Neuronal stem cell (in vitro differentiated cells): ENCODE measurements at regions not wholly inside any gene's neighbourhood (a gene's known extent, or its start where the extent isn't known, plus 50 kb on each side); places are given as distances from the start of the nearest gene placed in this dataset.
A peak's percentile ranks its signal among the peaks of the same experiment; 100 is the strongest.

Experiments used
- DNase-seq: peaks from one replicate; pipeline ENCODE4 v3.0.0-alpha.2; 2013; ENCODE audit warnings: low spot score
- H2AFZ ChIP-seq: one replicate; pipeline ENCODE4 v1.6.1; 2013; ENCODE audit warnings: mild to moderate bottlenecking, low read length, inconsistent platforms
- H2AK5ac ChIP-seq: 2 replicates; pipeline ENCODE4 v1.6.1; 2013; ENCODE audit warnings: low read depth, mild to moderate bottlenecking, inconsistent platforms, low read length, moderate library complexity, mixed read lengths
- H2BK120ac ChIP-seq: 2 replicates; pipeline ENCODE4 v1.6.1; 2013; ENCODE audit warnings: low read depth, mild to moderate bottlenecking, inconsistent platforms, low read length, moderate library complexity, mixed read lengths
- H2BK12ac ChIP-seq: one replicate; pipeline ENCODE4 v1.6.1; 2013; ENCODE audit warnings: low read length, inconsistent platforms
- H2BK15ac ChIP-seq: 2 replicates; pipeline ENCODE4 v1.6.1; 2013; ENCODE audit warnings: mild to moderate bottlenecking, low read length, inconsistent platforms, mixed read lengths
- H2BK5ac ChIP-seq: one replicate; pipeline ENCODE4 v1.6.1; 2013; ENCODE audit warnings: inconsistent platforms, mild to moderate bottlenecking, low read length, moderate library complexity
- H3K14ac ChIP-seq: one replicate; pipeline ENCODE4 v1.6.1; 2013; ENCODE audit warnings: low read length, inconsistent platforms
- H3K18ac ChIP-seq: 2 replicates; pipeline ENCODE4 v1.6.1; 2013; ENCODE audit warnings: low read length, inconsistent platforms
- H3K23ac ChIP-seq: 2 replicates; pipeline ENCODE4 v1.6.1; 2013; ENCODE audit warnings: low read depth, mild to moderate bottlenecking, mixed read lengths, low read length, inconsistent platforms; ENCODE audit not compliant: poor library complexity
- H3K27ac ChIP-seq: replicated peaks from 3 replicates; pipeline ENCODE4 v1.5.1; 2013; ENCODE audit warnings: low read length, inconsistent platforms
- H3K27me3 ChIP-seq, 3 experiments: 2 replicates each; pipeline ENCODE4 v1.6.1; 2013; ENCODE audit warnings: low read length in 3 of 3, mild to moderate bottlenecking in 2 of 3, inconsistent platforms in 1 of 3, low read depth in 1 of 3, mixed read lengths in 1 of 3, moderate library complexity in 1 of 3; ENCODE audit not compliant: control insufficient read depth in 3 of 3, insufficient read depth in 3 of 3
- H3K36me3 ChIP-seq, 2 donors: replicated peaks in 1 of 2; 2 replicates each; pipeline ENCODE4 v1.6.1; 2013; ENCODE audit warnings: low read length in 2 of 2; ENCODE audit not compliant: control insufficient read depth in 2 of 2, insufficient read depth in 2 of 2
- H3K4ac ChIP-seq: 2 replicates; pipeline ENCODE4 v1.6.1; 2013; ENCODE audit warnings: inconsistent platforms, mild to moderate bottlenecking, low read length, moderate library complexity
- H3K4me1 ChIP-seq, 2 donors: 1 replicate in 1 of 2; 2 replicates in 1 of 2; pipeline ENCODE4 v1.6.1; 2013; ENCODE audit warnings: low read length in 2 of 2, low read depth in 1 of 2; ENCODE audit not compliant: control insufficient read depth in 2 of 2, insufficient read depth in 1 of 2
- H3K4me2 ChIP-seq: one replicate; pipeline ENCODE4 v1.6.1; 2013; ENCODE audit warnings: mild to moderate bottlenecking, low read length, inconsistent platforms; ENCODE audit not compliant: insufficient read depth, poor library complexity, severe bottlenecking
- H3K4me3 ChIP-seq, 2 donors: 2 replicates each; pipeline ENCODE4 v1.5.1; 2013; ENCODE audit warnings: low read length in 2 of 2, mild to moderate bottlenecking in 2 of 2, inconsistent platforms in 1 of 2, moderate library complexity in 1 of 2
- H3K79me1 ChIP-seq: one replicate; pipeline ENCODE4 v1.6.1; 2013; ENCODE audit warnings: low read depth, mild to moderate bottlenecking, inconsistent platforms, low read length, moderate library complexity
- H3K9ac ChIP-seq: one replicate; pipeline ENCODE4 v1.6.1; 2013; ENCODE audit warnings: mild to moderate bottlenecking, low read depth, low read length, inconsistent platforms; ENCODE audit not compliant: poor library complexity
- H3K9me3 ChIP-seq, 2 donors: replicated peaks in 1 of 2; 2 replicates each; pipeline versions ENCODE3 to v1.6.1; 2013; ENCODE audit warnings: low read length in 2 of 2, mild to moderate bottlenecking in 2 of 2, inconsistent platforms in 1 of 2, low read depth in 1 of 2, mixed read lengths in 1 of 2, moderate library complexity in 1 of 2; ENCODE audit not compliant: control insufficient read depth in 2 of 2, insufficient read depth in 1 of 2
- H4K8ac ChIP-seq: one replicate; pipeline ENCODE4 v1.6.1; 2013; ENCODE audit warnings: low read depth, mild to moderate bottlenecking, inconsistent platforms, low read length, moderate library complexity
- H4K91ac ChIP-seq: one replicate; pipeline ENCODE4 v1.6.1; 2013; ENCODE audit warnings: low read length, low read depth, mild to moderate bottlenecking, inconsistent platforms; ENCODE audit not compliant: poor library complexity
- WGBS, 2 donors: extraction: QIAGEN DNeasy Blood & Tissue Kit; methylation state at CpG; one replicate each; pipeline ENCODE4 v1.1.7; 2013; ENCODE audit warnings: missing lambda C conversion rate in 2 of 2, mixed read lengths in 1 of 2; ENCODE audit not compliant: insufficient read length in 2 of 2, insufficient replicate concordance in 1 of 2; ENCODE audit errors: extremely low coverage in 2 of 2; 5-methylcytosine and 5-hydroxymethylcytosine counted together

DNA sequence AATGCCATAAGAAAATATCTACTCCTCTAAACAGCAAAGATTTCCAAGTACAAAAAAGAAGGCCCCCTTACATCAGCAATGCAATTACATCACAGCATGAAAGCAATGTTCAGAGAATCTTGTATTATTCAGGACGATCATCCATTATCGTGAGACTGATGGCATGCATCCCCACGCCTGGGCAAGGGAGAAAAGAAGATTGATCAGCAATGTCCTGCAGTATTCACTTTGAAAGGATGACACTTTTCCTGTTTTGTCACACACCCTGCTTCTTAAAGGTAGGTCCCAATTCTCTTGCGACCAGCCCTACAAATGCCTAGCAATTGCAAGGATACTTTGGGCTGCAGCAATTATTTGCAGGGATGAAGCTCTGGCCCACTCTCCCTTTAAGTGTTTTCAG, 108.7 kb downstream of the TOMM20 start:
- Histone ChIP-seq H4K8ac (no peak overlapping the region), H2AK5ac (no peak overlapping the region), H2BK120ac (no peak overlapping the region), H2BK5ac (no peak overlapping the region), H3K23ac (no peak overlapping the region), H3K18ac (no peak overlapping the region), H3K4me3 (no peak overlapping the region), H3K4ac (no peak overlapping the region), H3K36me3 (no peaks in the 10 kb centered on the region), H3K9me3 (peaks cover 0 to 14% of the 10 kb centered on the region in 2 donors), H3K27me3 (no peaks in the 10 kb centered on the region), H3K4me1 (peaks cover 13 to 24% of the 10 kb centered on the region in 2 donors), H3K14ac (no peak overlapping the region), H3K9ac (no peak overlapping the region), H3K27ac (no peak overlapping the region), H3K4me2 (no peak overlapping the region), H3K79me1 (no peaks in the 10 kb centered on the region), H2BK12ac (no peak overlapping the region), H4K91ac (no peak overlapping the region), H2BK15ac (no peak overlapping the region), H2AFZ (no peak overlapping the region)
- no CpG with 5 or more reads among the region's 4 CpGs for WGBS, 2 donors
- DNase-seq, result no peak

GRCh38 chr1:235019471-235019870, 109.2 kb downstream of the TOMM20 start:
- no peak overlapping the region for H2BK5ac ChIP-seq
- H3K4me1 ChIP-seq, result peaks cover 11 to 20% of the 10 kb centered on the region in 2 donors
- WGBS, 2 donors, result no CpG with 5 or more reads among the region's 3 CpGs
- no peak overlapping the region for H2AK5ac ChIP-seq
- H3K9ac ChIP-seq, result no peak overlapping the region
- H4K8ac ChIP-seq, result no peak overlapping the region
- no peak overlapping the region for H2BK12ac ChIP-seq
- H3K27ac ChIP-seq, result no peak overlapping the region
- H3K79me1 ChIP-seq, result no peaks in the 10 kb centered on the region
- no peaks in the 10 kb centered on the region for H3K27me3 ChIP-seq
- H3K18ac ChIP-seq, result no peak overlapping the region
- H3K14ac ChIP-seq, result no peak overlapping the region
- peak overlapping the region; percentile 18 for H2AFZ ChIP-seq
- no peak overlapping the region for H2BK120ac ChIP-seq
- no peak overlapping the region for H3K4ac ChIP-seq
- H3K36me3 ChIP-seq, result no peaks in the 10 kb centered on the region
- peaks cover 0 to 14% of the 10 kb centered on the region in 2 donors for H3K9me3 ChIP-seq
- no peak overlapping the region for H3K4me2 ChIP-seq
- H4K91ac ChIP-seq, result no peak overlapping the region
- H3K4me3 ChIP-seq, result no peak overlapping the region
- no peak overlapping the region for H3K23ac ChIP-seq
- DNase-seq, result no peak
- no peak overlapping the region for H2BK15ac ChIP-seq

DNA sequence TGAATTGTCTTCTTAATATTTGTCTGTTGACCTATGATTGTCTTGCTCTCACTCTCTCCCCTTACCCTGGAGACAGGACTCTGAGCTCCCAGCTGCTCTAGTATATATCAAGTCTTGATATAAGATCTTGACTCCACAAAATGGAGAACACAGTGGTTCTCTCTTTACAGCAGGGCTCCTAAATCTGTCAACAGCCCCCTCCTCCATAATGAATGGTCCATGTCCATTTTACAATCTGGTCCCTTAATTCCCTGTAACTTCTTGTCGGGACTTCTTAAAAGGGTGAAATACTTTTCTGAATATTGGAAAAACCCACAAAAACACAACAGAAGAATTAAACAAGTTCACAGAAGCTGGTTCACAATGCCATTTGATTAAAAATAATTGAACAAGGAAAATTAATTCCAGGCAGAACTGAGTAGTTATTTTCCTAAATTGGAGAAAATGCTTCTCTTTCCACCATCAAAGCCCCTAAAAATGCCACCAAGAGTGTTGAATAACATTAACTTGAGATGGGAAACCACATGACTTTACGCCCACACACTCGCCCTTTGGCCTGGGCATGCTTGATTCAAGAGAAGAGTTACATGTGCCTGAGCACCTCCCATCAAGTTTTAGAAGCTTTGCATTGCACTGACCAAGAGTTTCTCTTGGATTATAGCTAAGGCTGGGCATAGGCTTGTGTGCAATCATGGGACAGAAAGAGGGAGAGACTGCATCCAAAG, 109.8 kb downstream of the TOMM20 start:
- Histone ChIP-seq H4K91ac (no peak overlapping the region), H3K14ac (no peak overlapping the region), H2BK15ac (no peak overlapping the region), H3K36me3 (no peaks in the 10 kb centered on the region), H4K8ac (no peak overlapping the region), H3K9ac (no peak overlapping the region), H3K18ac (no peak overlapping the region), H3K4me1 (peaks cover 11 to 20% of the 10 kb centered on the region in 2 donors), H3K4me3 (no peak overlapping the region), H2AK5ac (no peak overlapping the region), H3K79me1 (no peaks in the 10 kb centered on the region), H3K23ac (no peak overlapping the region), H3K9me3 (peaks cover 0 to 14% of the 10 kb centered on the region in 2 donors), H2BK12ac (no peak overlapping the region), H3K4ac (no peak overlapping the region), H3K27ac (no peak overlapping the region), H2AFZ (peak overlapping the region; percentile 18), H3K27me3 (no peaks in the 10 kb centered on the region), H3K4me2 (no peak overlapping the region), H2BK5ac (no peak overlapping the region), H2BK120ac (no peak overlapping the region)
- WGBS, 2 donors, result no CpG with 5 or more reads among the region's 3 CpGs
- no peak for DNase-seq

- H4K91ac ChIP-seq, result no peak overlapping the region
- H2BK15ac ChIP-seq, result no peak overlapping the region
- DNase-seq, result no peak
- WGBS, 2 donors, result no CpG with 5 or more reads among the region's 3 CpGs
- H3K18ac ChIP-seq, result no peak overlapping the region
- H3K23ac ChIP-seq, result no peak overlapping the region
- H2AK5ac ChIP-seq, result no peak overlapping the region
- H3K27ac ChIP-seq, result no peak overlapping the region
- H3K79me1 ChIP-seq, result no peaks in the 10 kb centered on the region
- H3K4me2 ChIP-seq, result no peak overlapping the region
- H2BK120ac ChIP-seq, result no peak overlapping the region
- peaks cover 0 to 14% of the 10 kb centered on the region in 2 donors for H3K9me3 ChIP-seq
- no peak overlapping the region for H3K14ac ChIP-seq
- no peak overlapping the region for H3K4me3 ChIP-seq
- H3K27me3 ChIP-seq, result no peaks in the 10 kb centered on the region
- H3K9ac ChIP-seq, result no peak overlapping the region
- no peak overlapping the region for H3K4ac ChIP-seq
- H3K36me3 ChIP-seq, result no peaks in the 10 kb centered on the region
- H4K8ac ChIP-seq, result no peak overlapping the region
- H2BK12ac ChIP-seq, result no peak overlapping the region
- H2AFZ ChIP-seq, result no peak overlapping the region
- peaks cover 8 to 16% of the 10 kb centered on the region in 2 donors for H3K4me1 ChIP-seq
- no peak overlapping the region for H2BK5ac ChIP-seq
Observed at GRCh38 chr1:235018161-235018560, 110.5 kb downstream of the TOMM20 start.
